ENCODE measurements at regions not wholly inside any gene's neighbourhood (a gene's known extent, or its start where the extent isn't known, plus 50 kb on each side); places are given as distances from the start of the nearest gene placed in this dataset.

- no peaks in the 10 kb centered on the region for H3K4me1 ChIP-seq (ENCODE audit: insufficient read depth)
- WGBS, 3 donors: 69 to 77% (median 77%) methylated on average over 7 of the region's 7 CpGs
- intact Hi-C loops (cut with DNase I): no loop called here
- no peaks in the 10 kb centered on the region for H3K27me3 ChIP-seq
- H3K9me3 ChIP-seq: no peaks in the 10 kb centered on the region
- no peak overlapping the region for H3K27ac ChIP-seq
- DNase-seq: no peak
- H3K36me3 ChIP-seq: no peaks in the 10 kb centered on the region
- no peak overlapping the region for H3K4me3 ChIP-seq
- TF ChIP-seq CTCF (IDR thresholded peaks at IDR 0.05): no peak
- no peak for TF ChIP-seq POLR2A (IDR thresholded peaks at IDR 0.05)
- TF ChIP-seq EP300 (IDR thresholded peaks at IDR 0.05): no peak
Observed at GRCh38 chr10:130395248-130395936, 259.2 kb downstream of the GLRX3 start.

- WGBS, 3 donors: 90 to 92% (median 90%) methylated on average over 5 of the region's 5 CpGs
- DNase-seq: no peak
- no peak overlapping the region for H3K27ac ChIP-seq
- no peaks in the 10 kb centered on the region for H3K4me1 ChIP-seq (ENCODE audit: insufficient read depth)
- no peak overlapping the region for H3K4me3 ChIP-seq
- no peaks in the 10 kb centered on the region for H3K36me3 ChIP-seq
- H3K27me3 ChIP-seq: no peaks in the 10 kb centered on the region
- TF ChIP-seq POLR2A (IDR thresholded peaks at IDR 0.05) (no peak), CTCF (IDR thresholded peaks at IDR 0.05) (no peak), EP300 (IDR thresholded peaks at IDR 0.05) (no peak)
- intact Hi-C loops (cut with DNase I): no loop called here
- no peaks in the 10 kb centered on the region for H3K9me3 ChIP-seq
Observed at GRCh38 chr10:130396044-130396443, 259.9 kb downstream of the GLRX3 start.

GRCh38 chr10:130398090-130398994, 262.2 kb downstream of the GLRX3 start:
- no peak for DNase-seq
- whole genome bisulfite sequencing, 3 donors: 83 to 88% (median 85%) methylated on average over 15 of the region's 15 CpGs
- no peaks in the 10 kb centered on the region for H3K4me1 ChIP-seq (ENCODE audit: insufficient read depth)
- H3K4me3 ChIP-seq: no peak overlapping the region
- no peaks in the 10 kb centered on the region for H3K27me3 ChIP-seq
- intact Hi-C loops (cut with DNase I): no loop called here
- H3K27ac ChIP-seq: no peak overlapping the region
- no peaks in the 10 kb centered on the region for H3K9me3 ChIP-seq
- no peaks in the 10 kb centered on the region for H3K36me3 ChIP-seq
- no peak for TF ChIP-seq EP300 (IDR thresholded peaks at IDR 0.05)
- no peak for TF ChIP-seq POLR2A (IDR thresholded peaks at IDR 0.05)
- no peak for TF ChIP-seq CTCF (IDR thresholded peaks at IDR 0.05)

GRCh38 chr10:130399425-130399950, 263.3 kb downstream of the GLRX3 start:
- no peak for DNase-seq
- Histone ChIP-seq H3K36me3 (no peaks in the 10 kb centered on the region), H3K9me3 (no peaks in the 10 kb centered on the region), H3K4me3 (no peak overlapping the region), H3K27ac (no peak overlapping the region), H3K27me3 (no peaks in the 10 kb centered on the region), H3K4me1 (ENCODE audit: insufficient read depth) (no peaks in the 10 kb centered on the region)
- 49 to 64% (median 58%) methylated on average over 8 to 10 of the region's 10 CpGs for WGBS, 3 donors
- intact Hi-C loops (cut with DNase I): no loop called here
- TF ChIP-seq EP300 (IDR thresholded peaks at IDR 0.05) (no peak), CTCF (IDR thresholded peaks at IDR 0.05) (no peak), POLR2A (IDR thresholded peaks at IDR 0.05) (no peak)

Measured in ovary (tissue), 7 donors.